B cell (primary cell): ENCODE measurements at regions not wholly inside any gene's neighbourhood (a gene's known extent, or its start where the extent isn't known, plus 50 kb on each side); places are given as distances from the start of the nearest gene placed in this dataset.
A peak's percentile ranks its signal among the peaks of the same experiment; 100 is the strongest.

Experiments
- ATAC-seq: fragments of 200-7000 bp; cut with Tn5 transposase; one replicate; pipeline ENCODE4 v1.10.0; 2021; ENCODE audit warnings: low read depth, mild to moderate bottlenecking, moderate number of reproducible peaks, moderate library complexity
- CTCF ChIA-PET: fragments of 350-600 bp; sonication (Branson Sonifier 250); formaldehyde crosslinking; loops from one replicate; lab custom pipeline; 2021; ENCODE audit warnings: antibody characterized with exemption, inconsistent platforms; lab: Charles Lee
- POLR2A ChIA-PET: fragments of 350-600 bp; sonication (Branson Sonifier 250); formaldehyde crosslinking; loops from one replicate; lab custom pipeline; 2021; ENCODE audit warnings: antibody characterized with exemption; lab: Charles Lee
- DNase-seq: peaks from one replicate; pipeline ENCODE4 v3.0.0; 2013
- H2AFZ ChIP-seq: 2 replicates; pipeline ENCODE4 v1.6.1; 2012; ENCODE audit warnings: mild to moderate bottlenecking, low read depth, low read length; ENCODE audit not compliant: insufficient read depth, poor library complexity, severe bottlenecking
- H3K27ac ChIP-seq, 2 donors: 1 replicate in 1 of 2; 2 replicates in 1 of 2; pipeline ENCODE4 v1.5.1; 2012 to 2013; ENCODE audit warnings: low read length in 2 of 2, mild to moderate bottlenecking in 2 of 2, moderate library complexity in 1 of 2
- H3K27me3 ChIP-seq, 4 experiments: fragments of 200-600 bp in 1 of 4; sonication (generic) in 1 of 4; replicated peaks in 1 of 4; 1 replicate in 2 of 4; 2 replicates in 2 of 4; pipeline versions ENCODE4 v1.6.1 to v1.7.0; 2013 to 2016; ENCODE audit warnings: low read length in 3 of 4, mild to moderate bottlenecking in 2 of 4, mixed read lengths in 1 of 4, moderate library complexity in 1 of 4; ENCODE audit not compliant: insufficient read depth in 4 of 4, control insufficient read depth in 3 of 4; ENCODE audit errors: control extremely low read depth in 1 of 4
- H3K36me3 ChIP-seq, 2 experiments: replicated peaks in 1 of 2; 1 replicate in 1 of 2; 2 replicates in 1 of 2; pipeline versions ENCODE4 v1.6.1 to v1.7.1; 2013; ENCODE audit warnings: low read length in 1 of 2; ENCODE audit not compliant: insufficient read depth in 2 of 2, control insufficient read depth in 1 of 2; ENCODE audit errors: control extremely low read depth in 1 of 2, extremely low read depth in 1 of 2
- H3K4me1 ChIP-seq, 2 donors: fragments of 200-600 bp in 1 of 2; sonication (generic) in 1 of 2; 1 replicate in 1 of 2; 2 replicates in 1 of 2; pipeline versions ENCODE4 v1.5.1 to v1.6.1; 2013 to 2017; ENCODE audit warnings: low read length in 2 of 2; ENCODE audit not compliant: control insufficient read depth in 2 of 2, insufficient read depth in 2 of 2
- H3K4me2 ChIP-seq: replicated peaks from 2 replicates; pipeline ENCODE3; 2012; ENCODE audit warnings: mild to moderate bottlenecking, low read depth, low read length; ENCODE audit not compliant: poor library complexity, severe bottlenecking
- H3K4me3 ChIP-seq, 5 experiments: fragments of 200-600 bp in 1 of 5; sonication (generic) in 1 of 5; 1 replicate in 3 of 5; 2 replicates in 2 of 5; pipeline versions ENCODE4 v1.5.1 to v1.7.0; 2011 to 2016; ENCODE audit warnings: low read length in 4 of 5, mild to moderate bottlenecking in 4 of 5, low read depth in 2 of 5, control low read depth in 1 of 5, moderate library complexity in 1 of 5; ENCODE audit not compliant: insufficient read depth in 1 of 5; ENCODE audit errors: control extremely low read depth in 1 of 5, extremely low read depth in 1 of 5
- H3K79me2 ChIP-seq: fragments of 200-600 bp; sonication (generic); one replicate; pipeline ENCODE4 v1.6.0; 2016; ENCODE audit warnings: low read length; ENCODE audit not compliant: control insufficient read depth, insufficient read depth
- H3K9ac ChIP-seq: fragments of 200-600 bp; sonication (generic); 2 replicates; pipeline ENCODE4 v1.6.1; 2017; ENCODE audit warnings: mild to moderate bottlenecking, low read length, moderate library complexity
- H3K9me3 ChIP-seq, 3 donors: one replicate each; pipeline versions ENCODE4 v1.6.1 to v1.7.1; 2013; ENCODE audit warnings: low read length in 2 of 3; ENCODE audit not compliant: control insufficient read depth in 2 of 3, insufficient read depth in 1 of 3; ENCODE audit errors: control extremely low read depth in 1 of 3
- H4K20me1 ChIP-seq: 2 replicates; pipeline ENCODE4 v1.6.0; 2012; ENCODE audit warnings: mild to moderate bottlenecking, low read length; ENCODE audit not compliant: insufficient read depth, control insufficient read depth, poor library complexity, severe bottlenecking
- H3K27ac Mint-ChIP-seq: one replicate; pipeline ENCODE4 v1.8.0; 2021; ENCODE audit warnings: mixed read lengths
- H3K27me3 Mint-ChIP-seq: one replicate; pipeline ENCODE4 v1.8.0; 2021; ENCODE audit warnings: mixed read lengths
- H3K4me1 Mint-ChIP-seq: one replicate; pipeline ENCODE4 v1.8.0; 2021; ENCODE audit warnings: mixed read lengths
- H3K4me3 Mint-ChIP-seq: one replicate; pipeline ENCODE4 v1.8.0; 2021; ENCODE audit warnings: mixed read lengths
- H3K9me3 Mint-ChIP-seq: one replicate; pipeline ENCODE4 v1.8.0; 2022; ENCODE audit warnings: mixed read lengths; ENCODE audit not compliant: insufficient read depth
- CTCF ChIP-seq: fragments of 200-600 bp; IDR thresholded peaks from one replicate; pipeline ENCODE4 v1.8.0; 2022; ENCODE audit warnings: antibody characterized with exemption, mild to moderate bottlenecking
- EZH2 ChIP-seq: IDR thresholded peaks from 2 replicates; pipeline ENCODE4 v1.6.1; 2012; ENCODE audit warnings: borderline replicate concordance, low read depth, mild to moderate bottlenecking, moderate library complexity, low read length; ENCODE audit not compliant: insufficient read depth, poor library complexity, severe bottlenecking
- WGBS: methylation state at CpG from one replicate; pipeline ENCODE4 v1.1.5; 2013; ENCODE audit warnings: missing lambda C conversion rate; ENCODE audit not compliant: insufficient coverage; 5-methylcytosine and 5-hydroxymethylcytosine counted together
- intact Hi-C: fragments of 100-400 bp; cut with micrococcal nuclease; formaldehyde crosslinking; loops from one replicate; pipeline ENCODE4 v1.10.0; 2022

- H3K4me1 Mint-ChIP-seq, result no peaks in the 10 kb centered on the region
- Histone ChIP-seq H2AFZ (no peak overlapping the region), H3K4me2 (no peak overlapping the region), H3K9ac (no peak overlapping the region), H3K79me2 (no peaks in the 10 kb centered on the region), H4K20me1 (no peaks in the 10 kb centered on the region), H3K4me1 (no peaks in the 10 kb centered on the region), H3K4me3 (no peak overlapping the region), H3K9me3 (no peaks in the 10 kb centered on the region), H3K36me3 (no peaks in the 10 kb centered on the region), H3K27me3 (no peaks in the 10 kb centered on the region), H3K27ac (no peak overlapping the region)
- WGBS, result 91% methylated on average over 1 of the region's 1 CpG
- H3K9me3 Mint-ChIP-seq, result no peaks in the 10 kb centered on the region
- TF ChIP-seq CTCF, result no peak
- no peak for TF ChIP-seq EZH2
- H3K27ac Mint-ChIP-seq, result no peak overlapping the region
- CTCF ChIA-PET, result interaction anchor here (0.5 kb wide), 1 partner anchor 310 kb away, joined by 3 read pairs; no protein-coding TSS in a partner anchor
- no peak overlapping the region for H3K4me3 Mint-ChIP-seq
- no peak for ATAC-seq
- POLR2A ChIA-PET, result no interaction called here
- no peaks in the 10 kb centered on the region for H3K27me3 Mint-ChIP-seq
- intact Hi-C loops, result no loop called here
- no peak for DNase-seq
Measured at GRCh38 chr16:82370282-82370681, 200.3 kb upstream of the MPHOSPH6 start.

- ChIA-PET POLR2A (no interaction called here), CTCF (no interaction called here)
- H3K4me1 ChIP-seq, result no peaks in the 10 kb centered on the region
- Mint-ChIP-seq H3K27me3 (no peaks in the 10 kb centered on the region), H3K4me1 (no peaks in the 10 kb centered on the region), H3K9me3 (no peaks in the 10 kb centered on the region), H3K27ac (no peak overlapping the region), H3K4me3 (no peak overlapping the region)
- H4K20me1 ChIP-seq, result no peaks in the 10 kb centered on the region
- H2AFZ ChIP-seq, result no peak overlapping the region
- intact Hi-C loops, result no loop called here
- no peak for TF ChIP-seq CTCF
- no peak for TF ChIP-seq EZH2
- DNase-seq, result peak; percentile 5
- H3K9me3 ChIP-seq, result no peaks in the 10 kb centered on the region
- no peak overlapping the region for H3K4me2 ChIP-seq
- H3K79me2 ChIP-seq, result no peaks in the 10 kb centered on the region
- no peak overlapping the region for H3K9ac ChIP-seq
- H3K27me3 ChIP-seq, result no peaks in the 10 kb centered on the region
- H3K4me3 ChIP-seq, result no peak overlapping the region
- H3K27ac ChIP-seq, result no peak overlapping the region
- ATAC-seq, result no peak
- H3K36me3 ChIP-seq, result no peaks in the 10 kb centered on the region
Measured at GRCh38 chr16:82368041-82368440, 198.0 kb upstream of the MPHOSPH6 start.
